GM12872 (cell line): ENCODE measurements at regions not wholly inside any gene's neighbourhood (a gene's known extent, or its start where the extent isn't known, plus 50 kb on each side); places are given as distances from the start of the nearest gene placed in this dataset.

Source experiments
- CTCF ChIP-seq: IDR thresholded peaks from 3 replicates; pipeline ENCODE4 v1.5.1; 2011; ENCODE audit warnings: low read depth, mild to moderate bottlenecking, low read length, moderate library complexity; ENCODE audit not compliant: insufficient read depth

- no peak for TF ChIP-seq CTCF
Observed at GRCh38 chr12:18794000-18794399, 56.1 kb downstream of the CAPZA3 start.

DNA sequence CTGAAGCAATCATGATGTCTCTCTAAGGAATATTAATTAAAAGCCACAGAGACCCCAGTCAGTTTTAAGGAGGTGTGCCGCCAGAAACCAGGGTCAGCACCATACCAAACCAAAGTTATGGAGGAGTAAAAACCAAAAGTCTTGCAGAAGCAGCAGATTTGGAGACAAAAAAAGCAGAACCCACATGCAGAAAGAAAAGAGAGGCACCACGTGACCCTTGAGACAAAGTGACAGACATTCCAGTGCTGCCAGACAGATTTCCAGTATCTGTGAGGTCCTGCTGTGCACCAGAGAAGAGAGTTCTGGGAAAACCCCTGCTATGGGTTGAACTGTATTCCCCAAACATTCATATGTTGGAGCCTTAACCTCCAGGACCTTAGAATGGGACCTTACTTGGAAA, 59.7 kb downstream of the CAPZA3 start:
- TF ChIP-seq CTCF = no peak

DNA sequence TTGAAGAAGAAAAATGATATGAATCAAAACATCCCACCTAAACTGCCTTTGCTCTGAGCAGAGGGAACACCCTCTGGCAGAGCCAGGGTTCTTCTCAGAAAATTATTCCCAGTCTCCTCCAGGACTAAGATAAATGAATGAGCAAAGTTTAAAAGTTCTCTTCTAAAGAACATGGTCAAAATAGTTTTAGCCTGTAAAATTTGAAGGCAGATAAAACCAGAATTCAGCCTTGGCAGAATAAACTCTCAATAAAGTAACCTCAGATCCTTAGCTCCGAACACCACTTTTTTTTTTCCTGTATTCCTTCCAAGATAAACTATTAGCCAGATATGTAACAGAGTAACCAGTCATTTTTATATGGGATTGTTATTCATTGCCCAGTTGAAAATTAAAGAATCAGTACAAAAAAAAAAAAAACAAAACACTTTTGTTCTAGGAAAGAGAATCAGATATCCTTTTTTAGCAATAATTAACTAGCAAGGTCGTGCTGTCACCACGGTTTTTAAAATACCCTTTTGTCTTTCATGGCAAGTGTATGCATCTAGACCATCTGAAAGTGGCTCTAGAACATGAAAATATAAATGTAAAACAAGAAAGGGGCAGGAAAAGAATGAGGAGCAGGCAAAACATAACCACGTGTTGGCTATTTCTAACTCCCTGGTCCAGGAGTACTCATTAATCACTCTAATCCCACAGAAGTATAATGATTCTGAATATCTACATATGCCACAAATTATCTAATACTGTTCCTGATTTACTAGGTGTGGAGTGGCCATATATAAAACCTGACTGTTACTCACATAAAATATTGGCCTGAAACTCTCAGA, 60.8 kb downstream of the CAPZA3 start:
- no peak for TF ChIP-seq CTCF

- no peak for TF ChIP-seq CTCF
Observed at GRCh38 chr12:18799561-18799960, 61.6 kb downstream of the CAPZA3 start.

- TF ChIP-seq CTCF = no peak
Observed at GRCh38 chr12:18805516-18806248, 67.8 kb downstream of the CAPZA3 start.

DNA sequence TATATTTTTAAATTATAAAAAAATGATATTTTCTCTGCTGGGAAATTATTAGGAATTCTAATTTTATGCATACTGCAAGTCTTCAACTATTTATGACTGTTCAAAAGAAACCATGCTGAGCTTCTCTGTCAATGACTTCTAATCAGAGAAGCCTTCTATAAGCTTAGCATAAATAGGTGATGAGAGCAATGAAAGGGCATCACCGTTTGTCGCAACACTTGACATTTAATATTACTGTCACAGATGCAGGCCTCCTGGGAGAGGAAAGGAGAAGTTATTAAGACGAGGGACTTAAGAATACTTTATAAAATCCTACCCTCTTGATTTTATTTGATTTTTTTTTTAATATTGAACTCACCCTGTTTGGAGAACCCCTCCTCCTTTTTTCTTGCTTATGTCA, 69.8 kb downstream of the CAPZA3 start:
- no peak for TF ChIP-seq CTCF

GRCh38 chr12:18808221-18808620, 70.3 kb downstream of the CAPZA3 start:
- no peak for TF ChIP-seq CTCF
